Loucy (cell line): ENCODE measurements at regions not wholly inside any gene's neighbourhood (a gene's known extent, or its start where the extent isn't known, plus 50 kb on each side); places are given as distances from the start of the nearest gene placed in this dataset.

Source experiments
- H2AFZ ChIP-seq: fragments of 200-600 bp; sonication (generic); 2 replicates; pipeline ENCODE4 v1.6.0; 2016; ENCODE audit warnings: antibody characterized with exemption, mild to moderate bottlenecking, low read length, moderate library complexity
- H3F3A ChIP-seq: fragments of 200-600 bp; 2 replicates; pipeline ENCODE4 v1.6.0; 2016; ENCODE audit warnings: antibody characterized with exemption, low read depth, mild to moderate bottlenecking
- H3K27me3 ChIP-seq: fragments of 200-600 bp; sonication (generic); 2 replicates; pipeline ENCODE4 v1.6.1; 2014; ENCODE audit warnings: low read length, mild to moderate bottlenecking; ENCODE audit not compliant: insufficient read depth, poor library complexity, severe bottlenecking
- H3K36me3 ChIP-seq: fragments of 200-600 bp; sonication (generic); 2 replicates; pipeline ENCODE4 v1.6.1; 2016; ENCODE audit warnings: low read length; ENCODE audit not compliant: insufficient read depth
- H3K4me1 ChIP-seq: fragments of 200-600 bp; sonication (generic); 2 replicates; pipeline ENCODE4 v1.5.1; 2014; ENCODE audit warnings: low read length, mild to moderate bottlenecking; ENCODE audit not compliant: insufficient read depth, poor library complexity, severe bottlenecking
- H3K4me2 ChIP-seq: fragments of 200-600 bp; sonication (generic); 2 replicates; pipeline ENCODE4 v1.6.0; 2014; ENCODE audit warnings: antibody characterized with exemption, low read length, low read depth, mild to moderate bottlenecking; ENCODE audit not compliant: poor library complexity, severe bottlenecking
- H3K4me3 ChIP-seq: fragments of 200-600 bp; sonication (generic); 2 replicates; pipeline ENCODE4 v1.5.1; 2014; ENCODE audit warnings: low read length, mild to moderate bottlenecking, mixed read lengths; ENCODE audit not compliant: poor library complexity, severe bottlenecking
- H3K79me2 ChIP-seq: fragments of 200-600 bp; sonication (generic); 2 replicates; pipeline ENCODE4 v1.6.1; 2014; ENCODE audit warnings: low read length; ENCODE audit not compliant: insufficient read depth
- H3K9ac ChIP-seq: fragments of 200-600 bp; sonication (generic); 2 replicates; pipeline ENCODE4 v1.6.0; 2014; ENCODE audit warnings: mild to moderate bottlenecking, low read depth, low read length, moderate library complexity; ENCODE audit not compliant: poor library complexity, severe bottlenecking
- H3K9me2 ChIP-seq: fragments of 200-600 bp; sonication (generic); replicated peaks from 2 replicates; pipeline ENCODE4 v1.6.1; 2016; ENCODE audit warnings: low read depth, low read length, mixed read lengths
- H3K9me3 ChIP-seq: fragments of 200-600 bp; sonication (generic); 2 replicates; pipeline ENCODE4 v1.6.1; 2014; ENCODE audit warnings: mild to moderate bottlenecking, antibody characterized with exemption, low read length, low read depth; ENCODE audit not compliant: insufficient read depth
- H4K20me1 ChIP-seq: fragments of 200-600 bp; sonication (generic); 2 replicates; pipeline ENCODE4 v1.6.0; 2014; ENCODE audit warnings: antibody characterized with exemption, low read length, mild to moderate bottlenecking; ENCODE audit not compliant: insufficient read depth, poor library complexity, severe bottlenecking
- EZH2phosphoT487 ChIP-seq: fragments of 200-600 bp; IDR thresholded peaks from 2 replicates; pipeline ENCODE4 v1.6.1; 2018; ENCODE audit warnings: antibody characterized with exemption, mild to moderate bottlenecking, moderate library complexity, borderline replicate concordance
- TF ChIP-seq, protein P1 (sequence below): fragments of 200-600 bp; sonication (generic); conservative IDR thresholded peaks from 2 replicates; pipeline ENCODE4 v1.5.1; 2014; ENCODE audit warnings: mild to moderate bottlenecking, antibody characterized with exemption, low read length

DNA sequence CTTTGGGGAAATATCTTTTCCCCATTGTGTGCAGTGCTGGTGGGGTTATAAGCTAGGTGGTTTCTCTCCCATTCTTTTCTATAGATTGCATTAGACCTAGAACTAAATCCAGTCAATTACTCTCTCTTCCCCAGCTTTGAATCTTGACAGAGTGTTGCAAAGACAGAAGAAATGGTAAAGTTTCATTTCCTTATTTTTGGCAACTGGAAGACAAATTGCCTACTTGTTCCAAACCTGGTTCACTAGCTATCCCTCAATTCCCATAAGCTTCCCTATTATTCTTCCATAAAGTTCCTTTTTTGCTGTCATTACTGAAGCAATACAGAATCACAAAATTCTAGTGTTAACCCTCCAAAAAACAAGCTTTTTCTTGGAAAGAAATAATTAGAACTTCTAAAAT, 94.0 kb upstream of the ITGA4 start:
- no peak overlapping the region for H2AFZ ChIP-seq
- no peak overlapping the region for H3K9ac ChIP-seq
- no peak overlapping the region for H3K4me2 ChIP-seq

DNA sequence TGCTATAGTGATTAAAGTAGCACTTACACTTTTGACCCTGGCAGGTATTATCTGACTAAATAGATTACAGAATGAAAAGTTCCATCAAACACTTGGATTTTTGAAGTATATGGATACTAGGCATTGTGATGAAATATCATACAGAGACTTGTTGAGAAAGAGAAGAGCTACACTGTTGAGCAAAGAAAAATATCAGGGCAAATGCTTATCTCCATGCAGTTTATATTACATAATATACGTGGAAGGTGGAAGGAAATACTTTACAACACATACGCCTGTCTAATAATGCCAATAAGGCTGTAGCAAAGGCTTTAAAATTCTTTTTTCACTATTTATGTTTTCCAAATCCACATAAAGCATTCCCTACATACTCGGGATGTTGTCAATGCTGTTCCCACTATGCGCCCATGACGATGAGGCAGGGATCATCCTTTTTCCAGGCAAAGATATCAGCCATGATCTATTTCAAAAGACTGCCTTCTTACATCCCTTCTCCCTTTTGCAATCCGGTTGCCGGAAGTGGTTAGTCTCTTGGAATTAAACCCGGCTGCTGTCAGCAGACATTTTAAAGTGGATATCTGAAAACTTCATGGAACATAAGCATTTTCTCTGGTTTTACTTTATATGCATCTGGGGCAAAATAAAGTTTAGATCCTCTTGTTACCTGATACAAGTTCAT, 92.6 kb upstream of the ITGA4 start:
- H3K4me1 ChIP-seq, result peaks cover 10% of the 10 kb centered on the region
- no peaks in the 10 kb centered on the region for H3K9me2 ChIP-seq
- TF ChIP-seq EZH2phosphoT487, result no peak
- TF ChIP-seq, protein P1, sequence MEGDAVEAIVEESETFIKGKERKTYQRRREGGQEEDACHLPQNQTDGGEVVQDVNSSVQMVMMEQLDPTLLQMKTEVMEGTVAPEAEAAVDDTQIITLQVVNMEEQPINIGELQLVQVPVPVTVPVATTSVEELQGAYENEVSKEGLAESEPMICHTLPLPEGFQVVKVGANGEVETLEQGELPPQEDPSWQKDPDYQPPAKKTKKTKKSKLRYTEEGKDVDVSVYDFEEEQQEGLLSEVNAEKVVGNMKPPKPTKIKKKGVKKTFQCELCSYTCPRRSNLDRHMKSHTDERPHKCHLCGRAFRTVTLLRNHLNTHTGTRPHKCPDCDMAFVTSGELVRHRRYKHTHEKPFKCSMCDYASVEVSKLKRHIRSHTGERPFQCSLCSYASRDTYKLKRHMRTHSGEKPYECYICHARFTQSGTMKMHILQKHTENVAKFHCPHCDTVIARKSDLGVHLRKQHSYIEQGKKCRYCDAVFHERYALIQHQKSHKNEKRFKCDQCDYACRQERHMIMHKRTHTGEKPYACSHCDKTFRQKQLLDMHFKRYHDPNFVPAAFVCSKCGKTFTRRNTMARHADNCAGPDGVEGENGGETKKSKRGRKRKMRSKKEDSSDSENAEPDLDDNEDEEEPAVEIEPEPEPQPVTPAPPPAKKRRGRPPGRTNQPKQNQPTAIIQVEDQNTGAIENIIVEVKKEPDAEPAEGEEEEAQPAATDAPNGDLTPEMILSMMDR, result no peak

More for the DNA sequence above, 94.0 kb upstream of the ITGA4 start:
- H3K36me3 ChIP-seq, result no peaks in the 10 kb centered on the region
- no peaks in the 10 kb centered on the region for H3K9me2 ChIP-seq
- no peaks in the 10 kb centered on the region for H3K79me2 ChIP-seq
- H3K4me1 ChIP-seq, result peaks cover 10% of the 10 kb centered on the region
- H3F3A ChIP-seq, result no peaks in the 10 kb centered on the region
- no peaks in the 10 kb centered on the region for H3K27me3 ChIP-seq
- no peaks in the 10 kb centered on the region for H3K9me3 ChIP-seq
- H4K20me1 ChIP-seq, result no peaks in the 10 kb centered on the region
- no peak overlapping the region for H3K4me3 ChIP-seq
- no peak for TF ChIP-seq EZH2phosphoT487
- TF ChIP-seq, protein P1, result no peak

DNA sequence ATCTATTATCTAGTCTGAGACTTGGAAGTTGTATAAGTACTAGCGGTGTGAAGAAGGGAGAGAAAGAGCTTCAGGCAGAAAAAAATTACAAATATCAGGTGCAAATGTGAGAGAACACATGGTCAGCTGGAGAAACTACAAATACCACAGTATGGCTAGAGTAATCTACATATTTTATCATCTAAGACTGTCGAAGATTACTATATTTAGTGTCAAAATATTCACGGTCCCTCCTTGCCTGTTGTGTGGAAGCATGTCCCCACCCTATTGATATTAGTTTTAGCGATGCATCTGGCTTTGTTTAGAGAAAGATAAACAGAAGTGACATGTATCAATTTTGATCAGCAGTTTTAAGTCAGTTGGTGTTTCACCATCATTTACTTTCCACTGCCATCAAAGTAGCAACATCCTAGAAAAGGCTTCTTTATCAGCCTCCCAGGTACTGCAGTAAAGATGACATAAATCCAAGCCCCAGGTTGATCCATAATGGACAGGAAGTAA, 90.5 kb upstream of the ITGA4 start:
- TF ChIP-seq, protein P1, result no peak
- TF ChIP-seq EZH2phosphoT487, result no peak
- Histone ChIP-seq H3K4me3 (no peak overlapping the region), H3K9me3 (no peaks in the 10 kb centered on the region), H3K9me2 (no peaks in the 10 kb centered on the region), H3K36me3 (no peaks in the 10 kb centered on the region), H4K20me1 (no peaks in the 10 kb centered on the region), H3K4me2 (no peak overlapping the region), H3K27me3 (no peaks in the 10 kb centered on the region), H3K4me1 (peaks cover 22% of the 10 kb centered on the region), H3K79me2 (no peaks in the 10 kb centered on the region), H3F3A (peaks cover 3% of the 10 kb centered on the region; the same call in 1 of the 2 replicates), H2AFZ (no peak overlapping the region), H3K9ac (no peak overlapping the region)

More for the DNA sequence above, 92.6 kb upstream of the ITGA4 start:
- H3K4me2 ChIP-seq, result no peak overlapping the region
- H3K27me3 ChIP-seq, result no peaks in the 10 kb centered on the region
- no peaks in the 10 kb centered on the region for H4K20me1 ChIP-seq
- no peaks in the 10 kb centered on the region for H3K9me3 ChIP-seq
- H3K36me3 ChIP-seq, result no peaks in the 10 kb centered on the region
- H2AFZ ChIP-seq, result no peak overlapping the region
- H3K4me3 ChIP-seq, result no peak overlapping the region
- no peaks in the 10 kb centered on the region for H3F3A ChIP-seq
- H3K79me2 ChIP-seq, result no peaks in the 10 kb centered on the region
- H3K9ac ChIP-seq, result no peak overlapping the region
